ENCODE measurements at regions not wholly inside any gene's neighbourhood (a gene's known extent, or its start where the extent isn't known, plus 50 kb on each side); places are given as distances from the start of the nearest gene placed in this dataset.

DNA sequence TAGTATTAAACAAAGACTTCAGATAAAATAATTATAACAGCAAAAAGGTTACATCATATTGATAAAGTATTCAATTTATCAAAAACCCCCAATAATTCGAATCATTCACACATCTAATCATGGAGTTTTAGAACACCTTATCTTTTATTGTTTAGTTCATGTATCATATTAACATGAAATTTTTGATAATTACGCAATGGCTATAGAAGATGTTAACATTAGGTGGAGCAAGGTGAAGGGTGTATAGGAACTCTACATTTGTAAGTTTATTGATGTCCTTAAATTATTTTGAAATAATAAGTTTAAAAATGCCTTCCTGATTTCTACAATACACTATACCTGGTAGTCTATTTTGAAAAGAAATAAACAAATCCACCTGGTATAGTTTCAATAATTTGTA, 696.5 kb upstream of the BCHE start:
- H3K36me3 ChIP-seq (ENCODE audit: low read depth): no peaks in the 10 kb centered on the region
- WGBS, 2 experiments (ENCODE audit: low coverage in 1 of 2, low lambda C conversion rate in 2 of 2, missing lambda C conversion rate in 2 of 2): 26 to 30% methylated on average over 2 of the region's 2 CpGs
- H4K20me1 ChIP-seq (ENCODE audit: insufficient read depth): no peaks in the 10 kb centered on the region
- H3K4me2 ChIP-seq (ENCODE audit: unreplicated experiment): no peak overlapping the region
- H3K4me3 ChIP-seq: no peak overlapping the region
- no peaks in the 10 kb centered on the region for H3F3A ChIP-seq (ENCODE audit: insufficient read depth)
- no peak for DNase-seq
- H3K9me2 ChIP-seq (ENCODE audit: insufficient read depth): no peaks in the 10 kb centered on the region
- TF ChIP-seq EZH2 (IDR thresholded peaks at IDR 0.05; ENCODE audit: insufficient read depth, poor library complexity, severe bottlenecking) (no peak), EZH2phosphoT487 (IDR thresholded peaks at IDR 0.05; ENCODE audit: insufficient read depth, low read depth) (no peak)
- H3K9me3 ChIP-seq (ENCODE audit: low read depth): peaks cover under 1% of the 10 kb centered on the region
- H3K27ac ChIP-seq: no peak overlapping the region
- no peak overlapping the region for H3K9ac ChIP-seq
- H2AFZ ChIP-seq: no peak overlapping the region
- no peaks in the 10 kb centered on the region for H3K4me1 ChIP-seq (ENCODE audit: insufficient read depth)
- H3K79me2 ChIP-seq (ENCODE audit: insufficient read depth): no peaks in the 10 kb centered on the region
- in situ Hi-C loops (cut with MboI): no loop called here
- no peaks in the 10 kb centered on the region for H3K27me3 ChIP-seq (replicated peaks; ENCODE audit: insufficient read depth)

DNA sequence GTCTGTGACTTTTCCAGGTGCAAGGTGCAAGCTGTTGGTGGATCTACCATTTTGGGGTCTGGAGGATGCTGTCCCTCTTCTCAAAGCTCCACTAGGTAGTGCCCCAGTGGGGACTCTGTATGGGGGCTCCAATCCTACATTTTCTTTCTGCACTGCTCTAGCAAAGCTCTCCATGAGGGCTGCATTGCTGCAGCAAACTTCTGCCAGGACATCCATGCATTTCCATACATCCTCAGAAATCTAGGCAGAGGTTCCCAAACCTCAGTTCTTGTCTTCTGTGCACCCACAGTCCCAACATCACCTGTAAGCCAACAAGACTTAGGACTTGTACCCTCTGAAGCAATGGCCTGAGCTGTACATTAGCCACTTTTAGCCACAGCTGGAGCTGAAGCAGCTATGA, 694.5 kb upstream of the BCHE start:
- H3K4me3 ChIP-seq: no peak overlapping the region
- H3K4me2 ChIP-seq (ENCODE audit: unreplicated experiment): no peak overlapping the region
- TF ChIP-seq EZH2 (IDR thresholded peaks at IDR 0.05; ENCODE audit: insufficient read depth, poor library complexity, severe bottlenecking) (no peak), EZH2phosphoT487 (IDR thresholded peaks at IDR 0.05; ENCODE audit: insufficient read depth, low read depth) (no peak)
- no peaks in the 10 kb centered on the region for H3K27me3 ChIP-seq (replicated peaks; ENCODE audit: insufficient read depth)
- H3K27ac ChIP-seq: no peak overlapping the region
- H3F3A ChIP-seq (ENCODE audit: insufficient read depth): no peaks in the 10 kb centered on the region
- no peaks in the 10 kb centered on the region for H3K9me2 ChIP-seq (ENCODE audit: insufficient read depth)
- in situ Hi-C loops (cut with MboI): no loop called here
- no peaks in the 10 kb centered on the region for H3K79me2 ChIP-seq (ENCODE audit: insufficient read depth)
- no peaks in the 10 kb centered on the region for H3K4me1 ChIP-seq (ENCODE audit: insufficient read depth)
- H3K36me3 ChIP-seq (ENCODE audit: low read depth): no peaks in the 10 kb centered on the region
- peaks cover 5% of the 10 kb centered on the region for H3K9me3 ChIP-seq (ENCODE audit: low read depth)
- no peaks in the 10 kb centered on the region for H4K20me1 ChIP-seq (ENCODE audit: insufficient read depth)
- no peak overlapping the region for H3K9ac ChIP-seq
- no peak overlapping the region for H2AFZ ChIP-seq
- DNase-seq: no peak

DNA sequence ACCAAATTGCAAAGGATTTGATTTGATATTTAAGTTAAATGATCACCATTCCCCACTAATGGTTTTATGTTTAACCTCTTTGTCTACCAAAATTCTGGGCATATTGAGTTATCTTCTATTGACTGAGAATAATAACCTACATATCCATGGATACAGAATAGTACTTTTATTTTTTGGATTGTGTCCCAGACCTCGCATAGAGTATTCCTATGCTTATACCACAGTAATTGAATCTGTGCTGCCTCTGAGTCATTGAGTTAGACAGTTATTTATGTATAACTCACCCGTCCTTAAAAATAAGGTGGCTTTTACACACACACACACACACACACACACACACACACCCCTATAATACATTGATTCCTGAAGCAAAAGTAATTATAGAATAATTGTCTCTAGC, 690.1 kb upstream of the BCHE start:
- in situ Hi-C loops (cut with MboI): no loop called here

DNA sequence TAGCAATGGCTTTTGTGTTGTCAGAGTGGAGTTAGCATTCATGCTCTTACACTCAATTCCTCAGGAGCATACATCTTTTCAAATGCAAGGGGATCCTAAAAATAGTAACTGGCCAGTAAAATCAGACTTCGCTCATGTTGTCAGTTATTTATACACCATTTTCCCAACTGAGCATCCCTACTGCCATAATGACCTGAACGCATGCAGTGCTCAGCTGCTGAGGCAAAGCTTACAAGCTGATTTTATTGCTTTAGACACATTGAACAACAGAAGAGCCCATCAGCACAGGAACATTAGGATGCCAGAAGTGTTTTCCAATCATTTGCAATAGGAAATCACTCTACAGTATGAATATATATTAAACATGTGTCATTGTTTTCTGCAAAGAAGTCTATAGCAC, 689.7 kb upstream of the BCHE start:
- Histone ChIP-seq H3K27ac (no peak overlapping the region), H3K36me3 (ENCODE audit: low read depth) (no peaks in the 10 kb centered on the region), H4K20me1 (ENCODE audit: insufficient read depth) (no peaks in the 10 kb centered on the region), H2AFZ (no peak overlapping the region), H3K4me3 (no peak overlapping the region), H3F3A (ENCODE audit: insufficient read depth) (no peaks in the 10 kb centered on the region), H3K9me2 (ENCODE audit: insufficient read depth) (no peaks in the 10 kb centered on the region), H3K79me2 (ENCODE audit: insufficient read depth) (no peaks in the 10 kb centered on the region), H3K27me3 (replicated peaks; ENCODE audit: insufficient read depth) (no peaks in the 10 kb centered on the region), H3K4me2 (ENCODE audit: unreplicated experiment) (no peak overlapping the region), H3K9me3 (ENCODE audit: low read depth) (peaks cover 7% of the 10 kb centered on the region), H3K9ac (no peak overlapping the region), H3K4me1 (ENCODE audit: insufficient read depth) (no peaks in the 10 kb centered on the region)
- DNase-seq: no peak
- in situ Hi-C loops (cut with MboI): no loop called here
- 6 to 10% methylated on average over 2 of the region's 2 CpGs for WGBS, 2 experiments (ENCODE audit: low coverage in 1 of 2, low lambda C conversion rate in 2 of 2, missing lambda C conversion rate in 2 of 2)
- TF ChIP-seq EZH2 (IDR thresholded peaks at IDR 0.05; ENCODE audit: insufficient read depth, poor library complexity, severe bottlenecking): no peak

More for the DNA sequence above, 690.1 kb upstream of the BCHE start:
- no peak for DNase-seq
- Histone ChIP-seq H3K4me2 (ENCODE audit: unreplicated experiment) (no peak overlapping the region), H2AFZ (no peak overlapping the region), H3K9ac (no peak overlapping the region), H3K4me3 (no peak overlapping the region), H4K20me1 (ENCODE audit: insufficient read depth) (no peaks in the 10 kb centered on the region), H3K27me3 (replicated peaks; ENCODE audit: insufficient read depth) (no peaks in the 10 kb centered on the region), H3K4me1 (ENCODE audit: insufficient read depth) (no peaks in the 10 kb centered on the region), H3K27ac (no peak overlapping the region), H3K79me2 (ENCODE audit: insufficient read depth) (no peaks in the 10 kb centered on the region), H3K9me3 (ENCODE audit: low read depth) (peaks cover 7% of the 10 kb centered on the region), H3K36me3 (ENCODE audit: low read depth) (no peaks in the 10 kb centered on the region), H3F3A (ENCODE audit: insufficient read depth) (no peaks in the 10 kb centered on the region), H3K9me2 (ENCODE audit: insufficient read depth) (no peaks in the 10 kb centered on the region)
- WGBS, 2 experiments (ENCODE audit: low coverage in 1 of 2, low lambda C conversion rate in 2 of 2, missing lambda C conversion rate in 2 of 2): 0 to 1% methylated on average over 2 of the region's 2 CpGs
- TF ChIP-seq EZH2phosphoT487 (IDR thresholded peaks at IDR 0.05; ENCODE audit: insufficient read depth, low read depth) (no peak), EZH2 (IDR thresholded peaks at IDR 0.05; ENCODE audit: insufficient read depth, poor library complexity, severe bottlenecking) (no peak)

DNA sequence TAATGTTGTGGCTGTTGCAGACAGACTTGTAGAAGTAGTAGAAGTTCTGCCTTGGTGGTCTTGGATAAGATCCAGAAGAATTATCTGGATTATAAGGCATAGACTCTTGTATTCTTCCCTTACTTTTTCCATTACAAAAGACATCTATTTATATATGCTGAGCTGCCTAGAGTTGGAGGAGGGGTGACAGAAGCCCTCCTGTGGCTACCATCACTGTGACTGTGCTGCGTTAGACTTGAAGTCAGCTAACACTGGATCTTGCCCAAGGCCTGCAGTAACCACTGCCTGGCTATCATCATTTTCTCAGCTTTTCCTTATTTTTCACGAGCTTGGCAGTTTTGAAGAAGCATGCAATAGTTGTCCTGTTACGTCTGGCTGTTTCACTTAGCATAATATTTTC, 684.8 kb upstream of the BCHE start:
- no peak overlapping the region for H3K4me2 ChIP-seq (ENCODE audit: unreplicated experiment)
- no peak for TF ChIP-seq EZH2 (IDR thresholded peaks at IDR 0.05; ENCODE audit: insufficient read depth, poor library complexity, severe bottlenecking)
- no peak for TF ChIP-seq EZH2phosphoT487 (IDR thresholded peaks at IDR 0.05; ENCODE audit: insufficient read depth, low read depth)
- in situ Hi-C loops (cut with MboI): no loop called here
- no peak overlapping the region for H2AFZ ChIP-seq
- H3K36me3 ChIP-seq (ENCODE audit: low read depth): no peaks in the 10 kb centered on the region
- no peaks in the 10 kb centered on the region for H3F3A ChIP-seq (ENCODE audit: insufficient read depth)
- DNase-seq: no peak
- H3K4me3 ChIP-seq: no peak overlapping the region
- H4K20me1 ChIP-seq (ENCODE audit: insufficient read depth): no peaks in the 10 kb centered on the region
- H3K79me2 ChIP-seq (ENCODE audit: insufficient read depth): no peaks in the 10 kb centered on the region
- 20 to 25% methylated on average over 3 of the region's 3 CpGs for WGBS, 2 experiments (ENCODE audit: low coverage in 1 of 2, low lambda C conversion rate in 2 of 2, missing lambda C conversion rate in 2 of 2)
- H3K9ac ChIP-seq: no peak overlapping the region
- H3K27me3 ChIP-seq (replicated peaks; ENCODE audit: insufficient read depth): no peaks in the 10 kb centered on the region
- H3K27ac ChIP-seq: no peak overlapping the region
- H3K9me2 ChIP-seq (ENCODE audit: insufficient read depth): no peaks in the 10 kb centered on the region
- no peaks in the 10 kb centered on the region for H3K4me1 ChIP-seq (ENCODE audit: insufficient read depth)
- H3K9me3 ChIP-seq (ENCODE audit: low read depth): peaks cover 3% of the 10 kb centered on the region
